Smooth muscle cell (in vitro differentiated cells): ENCODE measurements at regions not wholly inside any gene's neighbourhood (a gene's known extent, or its start where the extent isn't known, plus 50 kb on each side); places are given as distances from the start of the nearest gene placed in this dataset.

ENCODE experiments used
- DNase-seq: peaks from one replicate; lab custom pipeline; 2025; ENCODE audit not compliant: unreplicated experiment; lab: John Stamatoyannopoulos, UW
- H2AFZ ChIP-seq: fragments of 200-600 bp; sonication (generic); 2 replicates; pipeline ENCODE4 v1.6.0; 2016; ENCODE audit warnings: antibody characterized with exemption, low read depth, mild to moderate bottlenecking
- H3F3A ChIP-seq: fragments of 200-600 bp; sonication (generic); 2 replicates; pipeline ENCODE4 v1.6.0; 2017; ENCODE audit warnings: antibody characterized with exemption, low read depth
- H3K27ac ChIP-seq: fragments of 200-600 bp; sonication (generic); 2 replicates; pipeline ENCODE4 v1.5.1; 2016; ENCODE audit warnings: low read depth, mild to moderate bottlenecking
- H3K27me3 ChIP-seq: fragments of 200-600 bp; sonication (generic); 2 replicates; pipeline ENCODE4 v1.6.1; 2016; ENCODE audit warnings: low read depth, mild to moderate bottlenecking
- H3K36me3 ChIP-seq: fragments of 200-600 bp; sonication (generic); 2 replicates; pipeline ENCODE4 v1.5.1; 2016; ENCODE audit warnings: low read depth
- H3K4me1 ChIP-seq: fragments of 200-600 bp; sonication (generic); 2 replicates; pipeline ENCODE4 v1.5.1; 2016; ENCODE audit warnings: low read depth
- H3K4me2 ChIP-seq: fragments of 200-600 bp; sonication (generic); 2 replicates; pipeline ENCODE4 v1.6.0; 2016; ENCODE audit warnings: mild to moderate bottlenecking
- H3K4me3 ChIP-seq: fragments of 200-600 bp; sonication (generic); 2 replicates; pipeline ENCODE4 v1.5.1; 2016; ENCODE audit warnings: mild to moderate bottlenecking
- H3K79me2 ChIP-seq: fragments of 200-600 bp; sonication (generic); 2 replicates; pipeline ENCODE4 v1.6.0; 2016; ENCODE audit warnings: low read depth, mild to moderate bottlenecking
- H3K9ac ChIP-seq: fragments of 200-600 bp; sonication (generic); 2 replicates; pipeline ENCODE4 v1.6.0; 2016; ENCODE audit warnings: low read depth
- H3K9me3 ChIP-seq: fragments of 200-600 bp; sonication (generic); replicated peaks from 2 replicates; pipeline ENCODE4 v1.5.1; 2016; ENCODE audit warnings: low read depth
- H4K20me1 ChIP-seq: fragments of 200-600 bp; sonication (generic); 2 replicates; pipeline ENCODE4 v1.6.0; 2016; ENCODE audit warnings: low read depth
- WGBS: methylation state at CpG from one replicate; pipeline ENCODE4 v1.1.7; 2016; ENCODE audit warnings: low lambda C conversion rate; 5-methylcytosine and 5-hydroxymethylcytosine counted together
- TF ChIP-seq, protein P1 (sequence below): fragments of 200-600 bp; sonication (generic); IDR thresholded peaks from 2 replicates; pipeline ENCODE4 v1.5.1; 2017; ENCODE audit warnings: borderline replicate concordance, mild to moderate bottlenecking, antibody characterized with exemption; ENCODE audit not compliant: insufficient read depth, poor library complexity, severe bottlenecking

DNA sequence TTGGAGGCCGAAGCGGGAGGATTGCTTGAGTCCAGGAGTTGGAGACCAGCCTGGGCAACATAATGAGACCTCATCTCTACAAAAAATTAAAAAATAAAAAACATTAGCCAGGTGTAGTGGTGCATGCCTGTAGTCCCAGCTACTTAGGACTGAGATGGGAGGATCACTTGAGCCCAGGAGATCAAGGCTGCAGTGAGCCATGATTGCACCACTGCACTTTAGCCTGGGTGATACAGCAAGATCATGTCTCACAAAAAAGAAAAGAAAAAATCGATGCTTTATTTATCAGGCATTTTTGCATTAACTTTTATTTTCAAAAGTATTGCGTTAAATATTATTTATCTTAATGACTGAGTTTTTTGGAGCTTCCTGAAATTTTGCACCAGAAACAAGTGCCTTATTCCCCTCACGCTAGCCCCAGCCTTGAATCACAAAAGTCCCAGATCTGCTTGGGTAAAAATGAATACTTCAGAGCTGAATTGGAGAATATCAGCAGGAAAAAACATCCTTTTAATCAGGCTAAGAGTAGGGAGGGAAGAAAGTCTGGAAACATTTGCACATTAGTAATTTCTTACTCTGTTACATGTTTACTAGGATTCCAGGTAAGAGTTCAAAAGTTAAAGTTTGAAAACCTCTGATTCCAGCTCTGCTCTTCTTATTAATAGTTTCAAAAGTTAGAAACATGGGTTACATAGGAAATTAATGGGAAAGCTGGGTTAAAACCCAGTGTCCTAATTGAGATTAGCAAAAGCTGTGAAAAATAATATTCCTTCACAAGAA lies 111.4 kb upstream of the FOXN2 start:
- H3K79me2 ChIP-seq: no peaks in the 10 kb centered on the region
- no peak overlapping the region for H3K27ac ChIP-seq
- no peaks in the 10 kb centered on the region for H3K36me3 ChIP-seq
- WGBS: 98% methylated on average over 5 of the region's 5 CpGs
- no peak for DNase-seq
- no peaks in the 10 kb centered on the region for H3K27me3 ChIP-seq
- TF ChIP-seq, protein P1, sequence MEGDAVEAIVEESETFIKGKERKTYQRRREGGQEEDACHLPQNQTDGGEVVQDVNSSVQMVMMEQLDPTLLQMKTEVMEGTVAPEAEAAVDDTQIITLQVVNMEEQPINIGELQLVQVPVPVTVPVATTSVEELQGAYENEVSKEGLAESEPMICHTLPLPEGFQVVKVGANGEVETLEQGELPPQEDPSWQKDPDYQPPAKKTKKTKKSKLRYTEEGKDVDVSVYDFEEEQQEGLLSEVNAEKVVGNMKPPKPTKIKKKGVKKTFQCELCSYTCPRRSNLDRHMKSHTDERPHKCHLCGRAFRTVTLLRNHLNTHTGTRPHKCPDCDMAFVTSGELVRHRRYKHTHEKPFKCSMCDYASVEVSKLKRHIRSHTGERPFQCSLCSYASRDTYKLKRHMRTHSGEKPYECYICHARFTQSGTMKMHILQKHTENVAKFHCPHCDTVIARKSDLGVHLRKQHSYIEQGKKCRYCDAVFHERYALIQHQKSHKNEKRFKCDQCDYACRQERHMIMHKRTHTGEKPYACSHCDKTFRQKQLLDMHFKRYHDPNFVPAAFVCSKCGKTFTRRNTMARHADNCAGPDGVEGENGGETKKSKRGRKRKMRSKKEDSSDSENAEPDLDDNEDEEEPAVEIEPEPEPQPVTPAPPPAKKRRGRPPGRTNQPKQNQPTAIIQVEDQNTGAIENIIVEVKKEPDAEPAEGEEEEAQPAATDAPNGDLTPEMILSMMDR: no peak
- H3K9ac ChIP-seq: no peak overlapping the region
- peaks cover 11% of the 10 kb centered on the region for H3K4me1 ChIP-seq
- no peak overlapping the region for H3K4me3 ChIP-seq
- no peaks in the 10 kb centered on the region for H3F3A ChIP-seq
- no peaks in the 10 kb centered on the region for H3K9me3 ChIP-seq
- H3K4me2 ChIP-seq: no peak overlapping the region
- no peaks in the 10 kb centered on the region for H4K20me1 ChIP-seq
- no peak overlapping the region for H2AFZ ChIP-seq

DNA sequence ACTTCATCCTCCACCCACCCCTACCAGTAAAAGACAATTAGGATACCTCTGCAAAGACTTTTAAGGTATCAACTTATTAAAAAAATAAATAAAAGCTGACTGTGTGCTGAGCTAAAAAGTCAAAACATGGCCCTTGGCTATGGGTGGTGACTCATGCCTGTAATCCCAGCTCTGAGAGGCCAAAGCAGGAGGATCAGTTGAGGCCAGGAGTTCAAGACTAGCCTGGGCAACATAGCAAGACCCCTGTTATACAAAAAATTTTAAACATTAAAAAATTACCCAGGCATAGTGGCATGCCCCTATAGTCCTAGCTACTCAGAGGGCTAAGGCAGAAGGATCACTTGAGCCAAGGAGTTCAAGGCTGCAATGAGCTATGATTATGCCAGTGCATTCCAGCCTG lies 110.8 kb upstream of the FOXN2 start:
- H3K4me2 ChIP-seq: no peak overlapping the region
- H3K27me3 ChIP-seq: no peaks in the 10 kb centered on the region
- no peak for DNase-seq
- H3K36me3 ChIP-seq: no peaks in the 10 kb centered on the region
- TF ChIP-seq, protein P1: no peak
- H3K4me3 ChIP-seq: no peak overlapping the region
- no peak overlapping the region for H3K9ac ChIP-seq
- H3K9me3 ChIP-seq: no peaks in the 10 kb centered on the region
- peaks cover 11% of the 10 kb centered on the region for H3K4me1 ChIP-seq
- H3F3A ChIP-seq: no peaks in the 10 kb centered on the region
- no peak overlapping the region for H3K27ac ChIP-seq
- H2AFZ ChIP-seq: no peak overlapping the region
- H3K79me2 ChIP-seq: no peaks in the 10 kb centered on the region
- H4K20me1 ChIP-seq: no peaks in the 10 kb centered on the region

DNA sequence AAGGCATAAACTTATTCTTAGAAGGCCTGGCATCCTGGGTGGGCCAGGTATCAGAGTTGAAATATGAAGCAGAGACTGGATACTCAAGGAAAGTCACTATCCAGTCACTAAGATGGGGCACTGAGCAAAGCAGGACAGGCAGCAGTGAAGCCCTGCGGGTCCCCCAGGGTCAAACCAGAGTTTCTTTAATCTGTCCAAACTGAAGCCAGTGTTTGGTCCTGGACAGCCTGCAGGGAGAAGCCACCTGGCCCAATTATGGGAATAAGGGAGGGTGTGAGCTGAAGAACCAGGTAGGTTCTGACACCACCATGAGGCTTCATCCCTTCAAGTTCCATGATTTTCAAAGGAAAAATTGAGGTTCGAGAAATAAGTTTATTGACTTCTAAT lies 109.7 kb upstream of the FOXN2 start:
- no peak overlapping the region for H2AFZ ChIP-seq
- TF ChIP-seq, protein P1: no peak
- WGBS: 91% methylated on average over 2 of the region's 2 CpGs
- no peaks in the 10 kb centered on the region for H3K27me3 ChIP-seq
- H3K4me1 ChIP-seq: peaks cover 4% of the 10 kb centered on the region
- no peaks in the 10 kb centered on the region for H3K36me3 ChIP-seq
- H3F3A ChIP-seq: no peaks in the 10 kb centered on the region
- H3K9ac ChIP-seq: no peak overlapping the region
- no peaks in the 10 kb centered on the region for H3K79me2 ChIP-seq
- H3K9me3 ChIP-seq: no peaks in the 10 kb centered on the region
- no peak overlapping the region for H3K27ac ChIP-seq
- H3K4me2 ChIP-seq: no peak overlapping the region
- H3K4me3 ChIP-seq: no peak overlapping the region
- H4K20me1 ChIP-seq: no peaks in the 10 kb centered on the region
- no peak for DNase-seq
